K562 (cell line): ENCODE measurements at regions not wholly inside any gene's neighbourhood (a gene's known extent, or its start where the extent isn't known, plus 50 kb on each side); places are given as distances from the start of the nearest gene placed in this dataset.

Experiments used
- ATAC-seq: fragments of 200-7000 bp; cut with Tn5 transposase; 3 replicates; pipeline ENCODE4 v1.9.1; 2020; ENCODE audit warnings: moderate library complexity
- BruUV-seq: library from RNA; stranded (reverse); fragments of 400-500 nt; replicated peaks from 2 replicates; lab custom pipeline; 2021; lab: Mats Ljungman, UMichigan
- CTCF ChIA-PET: fragments of 300-600 bp; formaldehyde crosslinking; extraction: SDS; loops from one replicate; lab custom pipeline; 2021; ENCODE audit warnings: low intra/inter-chr PET ratio; lab: Yijun Ruan, JAX
- POLR2A ChIA-PET: fragments of 300-600, 350-650 bp; sonication (Branson Sonifier 250); formaldehyde crosslinking; extraction: SDS; loops from one replicate; lab custom pipeline; 2021; ENCODE audit warnings: antibody characterized with exemption, inconsistent platforms; lab: Yijun Ruan, JAX
- DNase-seq, 4 experiments: peaks; one replicate each; pipeline versions ENCODE4 v3.0.0 to v3.0.0-alpha.2; 2011 to 2018; ENCODE audit warnings: low spot score in 3 of 4, mixed read lengths in 3 of 4; ENCODE audit errors: extremely low read depth in 1 of 4
- FAIRE-seq: peaks from 2 replicates; lab custom pipeline; 2011; peaks lifted over from hg19 to GRCh38; lab: Jason Lieb, UNC
- H2AFZ ChIP-seq: 2 replicates; pipeline ENCODE4 v1.6.0; 2011; ENCODE audit warnings: low read depth, low read length, control low read depth, inconsistent platforms
- H3K27ac ChIP-seq: fragments of 200-600 bp; 3 replicates; pipeline ENCODE4 v1.8.0; 2011; ENCODE audit warnings: low read depth, mild to moderate bottlenecking, control low read depth, inconsistent platforms, low read length, moderate library complexity, mixed read lengths; ENCODE audit errors: extremely low read depth
- H3K27me3 ChIP-seq, 2 experiments: fragments of 300-600 bp in 1 of 2; 2 replicates in 1 of 2; 3 replicates in 1 of 2; pipeline versions ENCODE4 v1.6.0 to v1.8.0; 2011; ENCODE audit warnings: inconsistent platforms in 2 of 2, low read length in 2 of 2, mild to moderate bottlenecking in 1 of 2, mixed read lengths in 1 of 2, moderate library complexity in 1 of 2; ENCODE audit not compliant: control insufficient read depth in 2 of 2, insufficient read depth in 2 of 2
- H3K36me3 ChIP-seq: fragments of 300-600 bp; 3 replicates; pipeline ENCODE4 v1.8.0; 2011; ENCODE audit warnings: mild to moderate bottlenecking, low read length, inconsistent platforms; ENCODE audit not compliant: control insufficient read depth, insufficient read depth
- H3K4me1 ChIP-seq, 2 experiments: fragments of 200-600 bp in 1 of 2; replicated peaks in 1 of 2; 2 replicates in 1 of 2; 3 replicates in 1 of 2; pipeline versions ENCODE4 v1.5.1 to v1.8.0; 2011; ENCODE audit warnings: inconsistent platforms in 2 of 2, low read length in 2 of 2, mild to moderate bottlenecking in 1 of 2, mixed read lengths in 1 of 2, moderate library complexity in 1 of 2; ENCODE audit not compliant: control insufficient read depth in 2 of 2, insufficient read depth in 2 of 2
- H3K4me2 ChIP-seq: 2 replicates; pipeline ENCODE4 v1.6.1; 2011; ENCODE audit warnings: low read length, control low read depth, inconsistent platforms, mixed read lengths; ENCODE audit not compliant: insufficient read depth
- H3K4me3 ChIP-seq: fragments of 200-600 bp; sonication (generic), shearing (Covaris generic); 2 replicates; pipeline ENCODE4 v1.5.1; 2016; ENCODE audit warnings: control low read depth, inconsistent platforms
- H3K79me2 ChIP-seq: fragments of 200-600 bp; 3 replicates; pipeline ENCODE4 v1.8.0; 2011; ENCODE audit warnings: low read length, inconsistent platforms; ENCODE audit not compliant: control insufficient read depth, insufficient read depth
- H3K9ac ChIP-seq, 2 experiments: 2 replicates each; pipeline versions ENCODE4 v1.6.0 to v1.6.1; 2011; ENCODE audit warnings: low read depth in 2 of 2, low read length in 2 of 2, control low read depth in 1 of 2, inconsistent platforms in 1 of 2, mild to moderate bottlenecking in 1 of 2, mixed read lengths in 1 of 2; ENCODE audit not compliant: insufficient read depth in 1 of 2
- H3K9me1 ChIP-seq: one replicate; pipeline ENCODE4 v1.6.0; 2011; ENCODE audit warnings: inconsistent platforms, mild to moderate bottlenecking, low read length, moderate library complexity; ENCODE audit not compliant: control insufficient read depth, insufficient read depth
- H3K9me3 ChIP-seq: replicated peaks from 2 replicates; pipeline ENCODE4 v1.5.1; 2011; ENCODE audit warnings: low read depth, low read length, inconsistent platforms; ENCODE audit not compliant: control insufficient read depth, insufficient read depth
- H4K20me1 ChIP-seq: replicated peaks from 2 replicates; pipeline ENCODE4 v1.6.1; 2011; ENCODE audit warnings: low read length, inconsistent platforms, mixed read lengths; ENCODE audit not compliant: control insufficient read depth, insufficient read depth
- CBX3 ChIP-seq, 2 experiments: IDR thresholded peaks; 1 replicate in 1 of 2; 2 replicates in 1 of 2; pipeline ENCODE4 v1.6.1; 2012; ENCODE audit warnings: inconsistent platforms in 2 of 2, low read length in 2 of 2, borderline replicate concordance in 1 of 2, control low read depth in 1 of 2
- HDAC8 ChIP-seq: fragments of 450-650 bp; IDR thresholded peaks from 2 replicates; pipeline ENCODE4 v1.6.1; 2016; ENCODE audit warnings: mild to moderate bottlenecking, missing genetic modification characterization, moderate library complexity, missing compliant biosample characterization
- HDGF ChIP-seq: fragments of 450-650 bp; IDR thresholded peaks from 2 replicates; pipeline ENCODE4 v1.6.1; 2016
- MTA1 ChIP-seq: fragments of 450-650 bp; IDR thresholded peaks from 2 replicates; pipeline ENCODE4 v1.6.1; 2017; ENCODE audit warnings: borderline replicate concordance
- PBX2 ChIP-seq, 2 experiments: IDR thresholded peaks in 1 of 2; conservative IDR thresholded peaks in 1 of 2; 2 replicates each; pipeline ENCODE4 v1.6.1; 2016; ENCODE audit warnings: low read depth in 2 of 2, mild to moderate bottlenecking in 1 of 2, missing compliant biosample characterization in 1 of 2, missing genetic modification characterization in 1 of 2, moderate library complexity in 1 of 2
- RAD21 ChIP-seq, 2 experiments: fragments of 250-450 bp in 1 of 2; fragments of 450-650 bp in 1 of 2; sonication (Bioruptor Pico) in 1 of 2; formaldehyde crosslinking in 1 of 2; IDR thresholded peaks in 1 of 2; conservative IDR thresholded peaks in 1 of 2; 2 replicates each; pipeline versions ENCODE4 v1.4.0 to v1.8.0; 2020 to 2022; ENCODE audit warnings: mild to moderate bottlenecking in 2 of 2, moderate library complexity in 1 of 2
- SAFB2 ChIP-seq: fragments of 200-400 bp; formaldehyde crosslinking; IDR thresholded peaks from 2 replicates; pipeline ENCODE4 v1.6.1; 2018; ENCODE audit warnings: borderline replicate concordance, low read length, low read depth, moderate library complexity; ENCODE audit not compliant: severe bottlenecking
- SFPQ ChIP-seq: fragments of 200-400 bp; formaldehyde crosslinking; IDR thresholded peaks from 2 replicates; pipeline ENCODE4 v1.6.1; 2017; ENCODE audit warnings: mild to moderate bottlenecking, low read depth, low read length, moderate library complexity
- ZNF232 ChIP-seq: sonication (generic); formaldehyde crosslinking; IDR thresholded peaks from 2 replicates; pipeline ENCODE4 v1.8.0; 2022; ENCODE audit warnings: mild to moderate bottlenecking, missing genetic modification reagents
- ZNF583 ChIP-seq: fragments of 250-450 bp; sonication (Bioruptor Pico); IDR thresholded peaks from 2 replicates; pipeline ENCODE4 v1.4.0; 2020
- WGBS: fragments of 100-300 bp; shearing (Covaris generic); methylation state at CpG from one replicate; pipeline ENCODE4 v1.1.6; 2016; ENCODE audit warnings: low coverage, mixed read lengths; ENCODE audit not compliant: insufficient coverage; ENCODE audit errors: missing lambda C conversion rate; 5-methylcytosine and 5-hydroxymethylcytosine counted together
- in situ Hi-C: fragments of 300-500 bp; cut with MboI; formaldehyde crosslinking; loops from 4 replicates; pipeline ENCODE4 v1.15.0; 2018; ENCODE audit warnings: inconsistent platforms, mixed read lengths
- intact Hi-C: fragments of 100-400 bp; cut with micrococcal nuclease; formaldehyde crosslinking; loops from 2 replicates; pipeline ENCODE4 v1.14.2; 2022

GRCh38 chr1:2935184-2935583 lies 86.1 kb upstream of the ACTRT2 start:
- intact Hi-C loops (no loop called here), in situ Hi-C loops (no loop called here)
- Histone ChIP-seq H3K4me1 (no peaks in the 10 kb centered on the region; a peak in 1 of 5 replicates), H3K4me2 (no peak overlapping the region), H3K9ac (no peak overlapping the region), H3K4me3 (no peak overlapping the region), H2AFZ (no peak overlapping the region), H3K9me1 (no peaks in the 10 kb centered on the region), H4K20me1 (no peaks in the 10 kb centered on the region; the same call in 1 of the 2 replicates), H3K27me3 (peaks cover 13 to 50% of the 10 kb centered on the region in 2 experiments; a peak in 3 of 5 replicates), H3K27ac (no peak overlapping the region), H3K9me3 (no peaks in the 10 kb centered on the region; the same call in 1 of the 2 replicates), H3K36me3 (no peaks in the 10 kb centered on the region), H3K79me2 (no peaks in the 10 kb centered on the region)
- ChIA-PET POLR2A (no interaction called here), CTCF (no interaction called here)
- WGBS = 2% methylated on average over 5 of the region's 5 CpGs
- TF ChIP-seq ZNF583 (CRISPR knock-in tag) (no peak), CBX3 (IDR thresholded peaks at IDR 0.05; ENCODE audit: borderline replicate concordance in 1 of 2, low read length in 2 of 2) (no peak)
- no TSS peak for BruUV-seq
- FAIRE-seq = no peak
- no peak for DNase-seq
- no peak for ATAC-seq

DNA sequence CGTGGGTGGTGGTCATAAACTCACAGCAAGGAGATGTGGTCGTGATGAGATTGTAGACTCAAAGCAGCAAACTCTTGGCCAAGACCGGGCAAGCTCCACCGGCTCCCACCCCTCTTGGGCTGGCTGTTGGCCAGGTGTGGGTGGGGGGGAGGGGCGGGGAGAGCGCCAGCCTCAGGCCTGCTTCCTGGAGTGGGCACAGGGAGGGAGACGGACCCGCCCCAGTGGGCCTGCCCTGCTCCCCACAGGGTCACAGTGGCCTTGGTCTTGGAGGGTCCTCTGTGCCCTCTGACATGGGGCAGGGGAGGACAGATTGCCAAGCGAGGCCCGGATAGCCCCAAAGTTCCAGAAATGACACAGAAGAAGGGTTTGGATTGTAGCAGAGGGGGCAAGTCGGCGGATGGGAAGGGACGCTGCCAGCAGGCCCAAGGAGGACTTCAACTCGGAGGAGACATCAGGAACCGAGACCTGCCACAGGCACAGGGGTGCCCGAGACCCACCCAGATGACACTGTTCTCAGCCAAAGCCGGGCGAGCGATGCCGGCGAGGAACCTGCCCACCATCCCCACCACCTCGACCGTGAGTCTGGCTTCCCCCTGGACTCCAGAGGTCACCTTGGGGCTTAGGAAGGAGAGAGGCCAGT lies 85.4 kb upstream of the ACTRT2 start:
- BruUV-seq = no TSS peak
- Histone ChIP-seq H3K4me2 (no peak overlapping the region), H3K79me2 (no peaks in the 10 kb centered on the region), H2AFZ (no peak overlapping the region), H3K9me3 (no peaks in the 10 kb centered on the region; the same call in 1 of the 2 replicates), H3K36me3 (no peaks in the 10 kb centered on the region), H4K20me1 (no peaks in the 10 kb centered on the region; the same call in 1 of the 2 replicates), H3K4me1 (no peaks in the 10 kb centered on the region; a peak in 1 of 5 replicates), H3K9ac (no peak overlapping the region), H3K27me3 (peaks cover 13 to 43% of the 10 kb centered on the region in 2 experiments; a peak in 3 of 5 replicates), H3K27ac (no peak overlapping the region), H3K9me1 (no peaks in the 10 kb centered on the region), H3K4me3 (no peak overlapping the region)
- DNase-seq (no peak), ATAC-seq (no peak), FAIRE-seq (no peak)
- CTCF ChIA-PET = no interaction called here
- in situ Hi-C loops (no loop called here), intact Hi-C loops (no loop called here)
- POLR2A ChIA-PET = no interaction called here
- under 1% methylated on average over 17 of the region's 23 CpGs for whole genome bisulfite sequencing
- no peak for TF ChIP-seq MTA1
- TF ChIP-seq ZNF232 (CRISPR knock-in tag) = no peak
- TF ChIP-seq PBX2 (CRISPR knock-in tag; IDR thresholded peaks at IDR 0.05; ENCODE audit: low read depth) = no peak
- TF ChIP-seq PBX2 (tag; conservative IDR thresholded peaks at IDR 0.05; ENCODE audit: low read depth) = no peak
- no peak for TF ChIP-seq HDGF
- no peak for TF ChIP-seq RAD21 (CRISPR knock-in tag; conservative IDR thresholded peaks at IDR 0.05 in 1 of 2, IDR thresholded peaks at IDR 0.05 in 1 of 2)
- no peak for TF ChIP-seq HDAC8
- no peak for TF ChIP-seq SFPQ
- TF ChIP-seq SAFB2 = no peak
